Liver (tissue), 3 donors: ENCODE measurements at regions not wholly inside any gene's neighbourhood (a gene's known extent, or its start where the extent isn't known, plus 50 kb on each side); places are given as distances from the start of the nearest gene placed in this dataset.

Experiments used
- EGR1 ChIP-seq, 2 donors: IDR thresholded peaks; 2 replicates each; pipeline ENCODE4 v1.6.1; 2016 to 2018; ENCODE audit warnings: antibody characterized with exemption in 2 of 2, low read depth in 2 of 2
- FOXA1 ChIP-seq: IDR thresholded peaks from 2 replicates; pipeline ENCODE4 v1.6.1; 2016; ENCODE audit warnings: antibody characterized with exemption
- FOXA2 ChIP-seq: IDR thresholded peaks from 2 replicates; pipeline ENCODE4 v1.6.1; 2016; ENCODE audit warnings: antibody characterized with exemption
- JUND ChIP-seq, 2 donors: IDR thresholded peaks; 2 replicates each; pipeline ENCODE4 v1.6.1; 2016; ENCODE audit warnings: antibody characterized with exemption in 2 of 2
- RAD21 ChIP-seq, 2 donors: IDR thresholded peaks; 2 replicates each; pipeline ENCODE4 v1.6.1; 2016; ENCODE audit warnings: antibody characterized with exemption in 2 of 2, mild to moderate bottlenecking in 2 of 2
- RXRA ChIP-seq, 2 donors: IDR thresholded peaks; 2 replicates each; pipeline ENCODE4 v1.6.1; 2017 to 2018; ENCODE audit warnings: antibody characterized with exemption in 2 of 2, mild to moderate bottlenecking in 1 of 2
- SP1 ChIP-seq: IDR thresholded peaks from 2 replicates; pipeline ENCODE4 v1.6.1; 2018; ENCODE audit warnings: antibody characterized with exemption, mild to moderate bottlenecking
- TAF1 ChIP-seq: conservative IDR thresholded peaks from 2 replicates; pipeline ENCODE4 v1.6.1; 2016; ENCODE audit warnings: antibody characterized with exemption, mild to moderate bottlenecking
- YY1 ChIP-seq: IDR thresholded peaks from 2 replicates; pipeline ENCODE4 v1.6.1; 2016; ENCODE audit warnings: antibody characterized with exemption, mild to moderate bottlenecking
- TF ChIP-seq, protein P1 (sequence below): fragments of 150-350 bp; IDR thresholded peaks from 2 replicates; pipeline ENCODE4 v1.5.1; 2017; ENCODE audit warnings: improper control_type of control experiment, low read depth, low read length; ENCODE audit not compliant: missing input control
- TF ChIP-seq, protein P2 (sequence below): IDR thresholded peaks from 2 replicates; pipeline ENCODE4 v1.6.1; 2016; ENCODE audit warnings: antibody characterized with exemption
- TF ChIP-seq, protein P3 (sequence below): IDR thresholded peaks from 2 replicates; pipeline ENCODE4 v1.6.1; 2016; ENCODE audit warnings: antibody characterized with exemption
- TF ChIP-seq, protein P4 (sequence below): IDR thresholded peaks from 2 replicates; pipeline ENCODE4 v1.6.1; 2016; ENCODE audit warnings: antibody characterized with exemption, mild to moderate bottlenecking
- donor health status: healthy.
- donor health status: healthy.

DNA sequence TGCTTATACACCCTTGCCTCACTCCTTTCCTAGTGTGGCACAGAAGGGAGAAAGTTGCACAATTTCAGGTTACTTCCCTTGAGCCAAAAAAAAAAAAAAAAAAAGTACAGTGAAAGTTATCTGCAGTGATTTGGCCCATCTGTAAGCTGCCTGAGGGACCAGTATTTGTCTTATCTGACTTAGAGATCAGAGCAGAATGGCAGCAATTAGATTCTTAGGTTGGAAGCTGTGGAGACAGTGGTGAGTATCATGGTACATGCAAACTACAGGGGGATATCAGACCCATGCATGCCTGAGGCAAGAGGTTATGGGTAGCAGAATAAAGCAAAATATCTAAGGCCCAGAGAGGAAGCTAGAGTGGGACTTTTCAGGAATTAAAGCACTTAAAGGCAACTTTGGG, 1070.7 kb upstream of the NOVA1 start:
- TF ChIP-seq, protein P1, sequence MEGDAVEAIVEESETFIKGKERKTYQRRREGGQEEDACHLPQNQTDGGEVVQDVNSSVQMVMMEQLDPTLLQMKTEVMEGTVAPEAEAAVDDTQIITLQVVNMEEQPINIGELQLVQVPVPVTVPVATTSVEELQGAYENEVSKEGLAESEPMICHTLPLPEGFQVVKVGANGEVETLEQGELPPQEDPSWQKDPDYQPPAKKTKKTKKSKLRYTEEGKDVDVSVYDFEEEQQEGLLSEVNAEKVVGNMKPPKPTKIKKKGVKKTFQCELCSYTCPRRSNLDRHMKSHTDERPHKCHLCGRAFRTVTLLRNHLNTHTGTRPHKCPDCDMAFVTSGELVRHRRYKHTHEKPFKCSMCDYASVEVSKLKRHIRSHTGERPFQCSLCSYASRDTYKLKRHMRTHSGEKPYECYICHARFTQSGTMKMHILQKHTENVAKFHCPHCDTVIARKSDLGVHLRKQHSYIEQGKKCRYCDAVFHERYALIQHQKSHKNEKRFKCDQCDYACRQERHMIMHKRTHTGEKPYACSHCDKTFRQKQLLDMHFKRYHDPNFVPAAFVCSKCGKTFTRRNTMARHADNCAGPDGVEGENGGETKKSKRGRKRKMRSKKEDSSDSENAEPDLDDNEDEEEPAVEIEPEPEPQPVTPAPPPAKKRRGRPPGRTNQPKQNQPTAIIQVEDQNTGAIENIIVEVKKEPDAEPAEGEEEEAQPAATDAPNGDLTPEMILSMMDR: no peak
- TF ChIP-seq SP1 (no peak), RAD21 (IDR thresholded peaks at IDR 0.05) (no peak), EGR1 (IDR thresholded peaks at IDR 0.05; ENCODE audit: low read depth in 2 of 2) (no peak), JUND (IDR thresholded peaks at IDR 0.05) (no peak), FOXA2 (no peak), FOXA1 (no peak), YY1 (no peak), TAF1 (no peak), RXRA (IDR thresholded peaks at IDR 0.05) (no peak)
- TF ChIP-seq, protein P2, sequence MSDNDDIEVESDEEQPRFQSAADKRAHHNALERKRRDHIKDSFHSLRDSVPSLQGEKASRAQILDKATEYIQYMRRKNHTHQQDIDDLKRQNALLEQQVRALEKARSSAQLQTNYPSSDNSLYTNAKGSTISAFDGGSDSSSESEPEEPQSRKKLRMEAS: no peak
- TF ChIP-seq, protein P3, sequence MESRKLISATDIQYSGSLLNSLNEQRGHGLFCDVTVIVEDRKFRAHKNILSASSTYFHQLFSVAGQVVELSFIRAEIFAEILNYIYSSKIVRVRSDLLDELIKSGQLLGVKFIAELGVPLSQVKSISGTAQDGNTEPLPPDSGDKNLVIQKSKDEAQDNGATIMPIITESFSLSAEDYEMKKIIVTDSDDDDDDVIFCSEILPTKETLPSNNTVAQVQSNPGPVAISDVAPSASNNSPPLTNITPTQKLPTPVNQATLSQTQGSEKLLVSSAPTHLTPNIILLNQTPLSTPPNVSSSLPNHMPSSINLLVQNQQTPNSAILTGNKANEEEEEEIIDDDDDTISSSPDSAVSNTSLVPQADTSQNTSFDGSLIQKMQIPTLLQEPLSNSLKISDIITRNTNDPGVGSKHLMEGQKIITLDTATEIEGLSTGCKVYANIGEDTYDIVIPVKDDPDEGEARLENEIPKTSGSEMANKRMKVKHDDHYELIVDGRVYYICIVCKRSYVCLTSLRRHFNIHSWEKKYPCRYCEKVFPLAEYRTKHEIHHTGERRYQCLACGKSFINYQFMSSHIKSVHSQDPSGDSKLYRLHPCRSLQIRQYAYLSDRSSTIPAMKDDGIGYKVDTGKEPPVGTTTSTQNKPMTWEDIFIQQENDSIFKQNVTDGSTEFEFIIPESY: no peak
- TF ChIP-seq, protein P4, sequence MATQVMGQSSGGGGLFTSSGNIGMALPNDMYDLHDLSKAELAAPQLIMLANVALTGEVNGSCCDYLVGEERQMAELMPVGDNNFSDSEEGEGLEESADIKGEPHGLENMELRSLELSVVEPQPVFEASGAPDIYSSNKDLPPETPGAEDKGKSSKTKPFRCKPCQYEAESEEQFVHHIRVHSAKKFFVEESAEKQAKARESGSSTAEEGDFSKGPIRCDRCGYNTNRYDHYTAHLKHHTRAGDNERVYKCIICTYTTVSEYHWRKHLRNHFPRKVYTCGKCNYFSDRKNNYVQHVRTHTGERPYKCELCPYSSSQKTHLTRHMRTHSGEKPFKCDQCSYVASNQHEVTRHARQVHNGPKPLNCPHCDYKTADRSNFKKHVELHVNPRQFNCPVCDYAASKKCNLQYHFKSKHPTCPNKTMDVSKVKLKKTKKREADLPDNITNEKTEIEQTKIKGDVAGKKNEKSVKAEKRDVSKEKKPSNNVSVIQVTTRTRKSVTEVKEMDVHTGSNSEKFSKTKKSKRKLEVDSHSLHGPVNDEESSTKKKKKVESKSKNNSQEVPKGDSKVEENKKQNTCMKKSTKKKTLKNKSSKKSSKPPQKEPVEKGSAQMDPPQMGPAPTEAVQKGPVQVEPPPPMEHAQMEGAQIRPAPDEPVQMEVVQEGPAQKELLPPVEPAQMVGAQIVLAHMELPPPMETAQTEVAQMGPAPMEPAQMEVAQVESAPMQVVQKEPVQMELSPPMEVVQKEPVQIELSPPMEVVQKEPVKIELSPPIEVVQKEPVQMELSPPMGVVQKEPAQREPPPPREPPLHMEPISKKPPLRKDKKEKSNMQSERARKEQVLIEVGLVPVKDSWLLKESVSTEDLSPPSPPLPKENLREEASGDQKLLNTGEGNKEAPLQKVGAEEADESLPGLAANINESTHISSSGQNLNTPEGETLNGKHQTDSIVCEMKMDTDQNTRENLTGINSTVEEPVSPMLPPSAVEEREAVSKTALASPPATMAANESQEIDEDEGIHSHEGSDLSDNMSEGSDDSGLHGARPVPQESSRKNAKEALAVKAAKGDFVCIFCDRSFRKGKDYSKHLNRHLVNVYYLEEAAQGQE: no peak
